ENCODE measurements at regions not wholly inside any gene's neighbourhood (a gene's known extent, or its start where the extent isn't known, plus 50 kb on each side); places are given as distances from the start of the nearest gene placed in this dataset.

DNA sequence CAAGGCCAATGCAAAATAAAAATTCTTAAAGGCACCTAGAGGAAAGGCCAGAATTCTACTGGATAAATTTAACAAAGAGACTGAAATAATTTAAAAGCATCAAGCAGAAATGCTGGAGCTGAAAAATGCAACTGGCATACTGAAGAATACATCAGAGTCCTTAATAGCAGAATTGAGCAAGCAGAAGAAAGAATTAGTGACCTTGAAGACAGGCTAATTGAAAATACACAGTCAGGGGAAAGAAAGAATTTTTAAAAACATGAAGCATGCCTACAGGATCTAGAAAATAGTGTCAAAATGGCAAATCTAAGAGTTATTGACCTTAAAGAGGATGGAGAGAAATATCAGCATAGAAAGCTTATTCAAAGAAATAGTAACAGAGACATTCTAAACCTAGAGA is 371.7 kb downstream of the KLHL13 start:
- no peak for TF ChIP-seq SP1 (IDR thresholded peaks at IDR 0.05)
- TF ChIP-seq HDGF (IDR thresholded peaks at IDR 0.05; ENCODE audit: borderline replicate concordance), result no peak
- TF ChIP-seq LEF1 (IDR thresholded peaks at IDR 0.05; ENCODE audit: borderline replicate concordance), result no peak
- no peak for TF ChIP-seq FOXK2 (IDR thresholded peaks at IDR 0.05)

Measured in HEK293T (cell line).